SK-N-SH treated with all-trans-retinoic acid at 6 μM for 48 hours (cell line): ENCODE measurements at regions not wholly inside any gene's neighbourhood (a gene's known extent, or its start where the extent isn't known, plus 50 kb on each side); places are given as distances from the start of the nearest gene placed in this dataset.
A peak's percentile ranks its signal among the peaks of the same experiment; 100 is the strongest.

Source experiments
- ESRRG ChIP-seq: fragments of 250-450 bp; sonication (Bioruptor Pico); IDR thresholded peaks from 2 replicates; pipeline ENCODE4 v1.6.1; 2021; ENCODE audit warnings: mild to moderate bottlenecking
- PATZ1 ChIP-seq: fragments of 250-450 bp; sonication (Bioruptor Pico); IDR thresholded peaks from 2 replicates; pipeline ENCODE4 v1.8.0; 2020; ENCODE audit warnings: mild to moderate bottlenecking, moderate library complexity, borderline replicate concordance
- RARB ChIP-seq: fragments of 250-450 bp; sonication (Bioruptor Pico); IDR thresholded peaks from 2 replicates; pipeline ENCODE4 v1.8.0; 2021; ENCODE audit warnings: mild to moderate bottlenecking, moderate library complexity
- SNAI2 ChIP-seq: fragments of 250-450 bp; sonication (Bioruptor Pico); IDR thresholded peaks from 2 replicates; pipeline ENCODE4 v1.5.0; 2020; ENCODE audit warnings: mild to moderate bottlenecking, moderate library complexity
- TSHZ2 ChIP-seq: fragments of 250-450 bp; sonication (Bioruptor Pico); IDR thresholded peaks from 2 replicates; pipeline ENCODE4 v1.5.0; 2020; ENCODE audit warnings: mild to moderate bottlenecking, moderate library complexity
- ZNF565 ChIP-seq: fragments of 450-650 bp; formaldehyde crosslinking; conservative IDR thresholded peaks from 2 replicates; pipeline ENCODE4 v1.5.0; 2020; ENCODE audit warnings: low read depth, mild to moderate bottlenecking, moderate library complexity
- ZNF70 ChIP-seq: fragments of 450-650 bp; formaldehyde crosslinking; IDR thresholded peaks from 2 replicates; pipeline ENCODE4 v1.5.0; 2020; ENCODE audit warnings: mild to moderate bottlenecking, moderate library complexity

- no peak for TF ChIP-seq PATZ1 (CRISPR knock-in tag)
- TF ChIP-seq TSHZ2: no peak; the same call in 1 of the 2 replicates
- TF ChIP-seq SNAI2 (CRISPR knock-in tag): peak; percentile 52; the same call in 1 of the 2 replicates
- TF ChIP-seq ZNF565 (CRISPR knock-in tag): no peak
- TF ChIP-seq ZNF70 (CRISPR knock-in tag): 0 out of 2 replicates have a peak, but pooled peaks have one; percentile 11
- TF ChIP-seq ESRRG (CRISPR knock-in tag): 0 out of 2 replicates have a peak, but pooled peaks have one; percentile 40
- no peak for TF ChIP-seq RARB
These were observed 106.5 kb upstream of the GALNT15 start for GRCh38 chr3:16067837-16068471.
